NCI-H2107 treated with DMSO at 0.1 percent for 48 hours (cell line): ENCODE measurements at regions not wholly inside any gene's neighbourhood (a gene's known extent, or its start where the extent isn't known, plus 50 kb on each side); places are given as distances from the start of the nearest gene placed in this dataset.
"Not testable (repeated sequence)": the region's sequence is repeated elsewhere in the genome, so short reads cannot be mapped to it uniquely, and the experiment has no call there.

Experiments used
- DNase-seq: peaks from one replicate; lab custom pipeline; 2025; ENCODE audit not compliant: unreplicated experiment; lab: John Stamatoyannopoulos, UW

DNA sequence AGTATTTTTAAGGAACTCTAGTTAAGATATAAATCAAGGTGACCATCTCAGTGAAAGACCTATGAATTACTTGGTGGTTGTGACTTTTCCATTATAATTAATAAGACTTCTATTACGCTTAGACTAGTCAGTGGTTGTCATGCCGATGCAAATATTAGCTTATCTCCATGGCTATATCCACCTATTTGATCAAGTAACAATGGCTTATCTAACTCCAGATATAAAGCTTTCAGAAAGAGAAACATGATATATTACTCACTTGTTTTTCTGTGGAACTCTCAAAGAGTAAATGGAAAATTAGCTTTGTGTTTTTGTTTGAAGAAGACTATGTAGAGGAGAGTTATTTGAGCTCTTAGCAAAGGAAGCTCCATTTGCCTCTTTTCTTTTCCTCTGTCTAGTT is 323.8 kb upstream of the DCN start:
- DNase-seq = peak; percentile 41

DNA sequence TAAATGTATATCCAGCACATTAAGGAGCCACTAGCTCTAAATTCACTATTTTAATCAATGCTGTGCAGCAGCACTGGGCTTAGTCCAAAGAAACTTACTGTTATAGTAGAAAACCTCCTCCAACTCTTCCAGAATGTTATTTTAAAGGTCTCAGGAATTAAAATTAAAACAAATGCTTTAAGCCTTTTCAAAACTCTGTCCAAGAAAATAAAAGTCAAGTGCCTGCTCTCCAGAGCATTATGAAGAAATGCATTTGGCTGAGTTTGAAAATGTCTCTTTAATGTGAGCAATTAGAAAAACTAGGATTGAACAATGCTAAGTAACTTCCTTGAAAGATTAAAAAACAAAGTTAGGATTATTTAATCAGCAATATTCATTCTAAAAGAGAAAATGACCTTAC is 322.4 kb upstream of the DCN start:
- DNase-seq = no peak

GRCh38 chr12:91502208-91502607 is 319.6 kb upstream of the DCN start:
- DNase-seq = no peak

DNA sequence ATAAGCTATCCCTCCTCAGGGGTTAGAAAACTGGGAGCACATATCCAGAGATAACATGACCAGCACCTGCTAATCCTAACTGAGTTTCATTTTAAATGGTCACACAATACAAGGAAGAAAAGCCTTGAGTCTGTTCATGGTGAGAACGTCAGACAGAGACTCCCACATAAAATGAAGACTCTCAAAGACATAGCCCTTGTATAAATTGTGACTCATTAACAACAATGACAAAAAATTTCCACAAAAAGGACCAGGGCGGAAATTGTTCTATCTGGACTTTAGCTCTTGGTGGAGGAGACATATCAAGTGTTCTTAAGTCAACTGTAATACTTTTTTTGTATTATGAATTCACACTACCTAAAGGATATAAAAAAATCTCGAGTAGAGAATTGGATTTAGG is 313.7 kb upstream of the DCN start:
- DNase-seq = no peak

DNA sequence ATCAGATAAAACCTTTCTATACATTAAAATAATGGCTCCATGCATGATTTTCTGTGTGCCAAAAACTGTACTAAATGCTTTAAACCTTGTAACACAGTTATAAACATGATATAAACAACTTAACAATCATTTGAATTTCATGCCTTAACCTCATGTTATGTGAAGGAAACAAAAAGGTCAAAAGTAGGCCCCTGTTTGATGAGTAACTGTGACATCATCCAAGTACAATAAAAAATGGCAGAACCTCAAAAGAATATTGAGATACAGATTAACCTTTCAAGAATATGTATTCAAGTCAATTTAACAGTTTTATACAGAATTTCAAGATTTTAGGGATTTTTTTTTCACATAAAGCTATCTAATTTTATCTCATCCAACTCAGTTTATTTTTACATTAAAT is 310.7 kb upstream of the DCN start:
- no peak for DNase-seq

- DNase-seq = no peak
These were observed 310.0 kb upstream of the DCN start for GRCh38 chr12:91492648-91493047.

DNA sequence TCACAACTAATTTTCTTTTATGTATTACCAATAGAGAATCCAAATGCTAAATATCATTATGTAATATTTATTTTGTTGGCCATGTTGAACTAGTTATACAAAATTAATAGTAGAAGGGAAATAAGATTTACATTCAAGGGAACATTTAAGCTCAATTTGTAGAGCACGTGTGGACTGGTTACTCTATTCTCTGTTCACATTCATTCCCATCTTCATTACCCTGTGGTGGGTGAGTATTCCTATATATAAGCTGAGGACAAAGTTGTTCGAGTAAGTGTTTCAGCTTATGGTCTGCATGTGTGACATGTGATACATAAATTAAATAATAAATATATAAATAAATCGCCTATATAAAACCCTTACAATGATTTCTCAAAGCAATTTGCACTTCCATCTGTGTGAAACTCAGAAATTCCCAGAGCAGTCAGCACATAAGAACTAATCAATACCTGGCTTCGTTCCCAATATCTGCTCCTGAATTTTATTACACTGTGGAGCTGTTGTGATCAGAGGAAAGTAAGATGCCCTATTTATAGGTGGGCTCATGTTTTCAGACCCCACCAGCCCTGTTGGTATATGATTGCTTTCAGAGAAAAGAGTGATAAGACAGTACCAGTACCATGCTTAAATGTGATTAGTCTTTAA is 308.2 kb upstream of the DCN start:
- DNase-seq = no peak

DNA sequence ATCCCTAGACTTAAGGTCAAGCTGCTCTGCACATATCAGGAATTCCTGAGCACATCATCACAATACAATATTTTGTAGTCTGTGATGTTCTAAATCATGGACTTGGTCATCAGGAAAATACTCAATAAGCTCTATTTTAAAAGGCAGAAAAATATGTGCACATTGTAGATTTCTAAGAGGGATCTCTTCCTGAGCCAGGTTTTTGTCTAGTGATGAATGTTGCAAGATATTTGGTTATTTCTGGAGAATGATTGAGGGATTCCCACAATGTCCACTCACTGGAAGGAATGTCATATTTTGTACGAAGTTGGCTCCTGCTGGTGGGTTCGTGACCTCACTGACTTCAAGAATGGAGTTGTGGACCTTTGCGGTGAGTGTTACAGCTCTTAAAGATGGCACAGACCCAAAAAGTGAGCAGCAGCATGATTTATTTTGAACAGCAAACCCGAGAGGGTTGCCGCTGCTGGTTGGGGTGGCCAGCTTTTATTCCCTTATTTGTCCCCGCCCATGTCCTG is 300.9 kb upstream of the DCN start:
- no peak for DNase-seq

- DNase-seq = no peak
These were observed 299.6 kb upstream of the DCN start for GRCh38 chr12:91482231-91482630.

DNA sequence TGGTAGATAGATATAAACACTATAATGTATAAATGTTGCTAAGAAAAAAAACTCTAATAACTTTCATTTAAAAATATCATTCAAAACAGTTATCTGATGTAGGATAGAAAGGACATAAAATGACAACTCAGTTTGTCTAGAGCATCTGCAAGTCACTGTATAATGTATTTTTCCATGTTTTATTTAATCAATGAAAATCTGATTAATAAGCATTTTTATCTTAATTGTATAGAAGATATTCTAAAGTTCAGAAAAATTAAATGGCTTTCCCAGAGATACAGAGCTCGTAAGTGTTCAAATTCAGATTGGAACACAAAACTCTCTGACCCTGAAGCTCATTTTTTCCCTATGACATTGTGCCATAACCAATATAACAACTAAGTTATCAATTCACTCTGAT is 295.9 kb upstream of the DCN start:
- no peak for DNase-seq

GRCh38 chr12:91467686-91468085 is 285.1 kb upstream of the DCN start:
- DNase-seq = no peak

DNA sequence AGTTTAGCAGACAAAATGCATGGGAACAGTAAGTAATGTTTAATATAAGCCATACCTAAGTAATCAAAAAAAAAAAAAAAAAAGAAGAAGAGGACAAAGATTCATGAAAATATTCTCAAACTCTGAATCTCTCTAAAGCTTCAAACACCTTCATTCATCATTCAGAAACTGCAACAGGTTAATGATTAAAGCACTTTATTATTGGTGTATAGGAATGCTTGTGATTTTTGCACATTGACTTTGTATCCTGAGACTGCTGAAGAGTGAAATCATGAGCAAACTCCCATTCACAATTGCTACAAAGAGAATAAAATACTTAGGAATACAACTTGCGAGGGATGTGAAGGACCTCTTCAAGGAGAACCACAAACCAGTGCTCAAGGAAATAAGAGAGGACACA is 278.4 kb upstream of the DCN start:
- no peak for DNase-seq

GRCh38 chr12:91460469-91460868 is 277.9 kb upstream of the DCN start:
- no peak for DNase-seq

GRCh38 chr12:91455321-91455720 is 272.7 kb upstream of the DCN start:
- DNase-seq = no peak

DNA sequence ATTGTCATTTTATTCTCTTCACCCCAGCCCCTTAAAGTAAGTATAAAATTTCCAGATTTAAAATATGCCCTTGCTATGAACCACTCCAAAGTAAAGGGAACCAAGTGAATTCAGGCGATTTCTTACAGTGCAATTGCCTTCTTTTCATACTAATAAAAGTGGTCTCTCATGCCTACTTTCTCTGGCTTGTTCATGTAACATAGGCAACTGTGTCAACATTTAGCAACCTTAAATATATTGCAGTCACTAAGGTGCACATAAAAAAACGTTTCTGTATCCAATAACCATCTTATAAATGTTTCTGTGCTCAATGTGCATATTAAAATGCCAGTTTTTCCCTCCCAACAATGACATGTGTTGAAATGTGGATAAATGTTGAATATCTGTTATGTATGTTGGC is 271.6 kb upstream of the DCN start:
- no peak for DNase-seq

DNA sequence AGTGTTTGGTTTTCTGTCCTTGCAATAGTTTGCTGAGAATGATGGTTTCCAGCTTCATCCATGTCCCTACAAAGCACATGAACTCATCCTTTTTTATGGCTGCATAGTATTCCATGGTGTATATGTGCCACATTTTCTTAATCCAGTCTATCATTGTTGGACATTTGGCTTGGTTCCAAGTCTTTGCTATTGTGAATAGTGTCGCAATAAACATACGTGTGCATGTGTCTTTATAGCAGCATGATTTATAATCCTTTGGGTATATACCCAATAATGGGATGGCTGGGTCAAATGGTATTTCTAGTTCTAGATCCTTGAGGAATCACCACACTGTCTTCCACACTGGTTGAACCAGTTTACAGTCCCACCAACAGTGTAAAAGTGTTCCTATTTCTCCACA is 269.8 kb upstream of the DCN start:
- DNase-seq = not testable (repeated sequence)

DNA sequence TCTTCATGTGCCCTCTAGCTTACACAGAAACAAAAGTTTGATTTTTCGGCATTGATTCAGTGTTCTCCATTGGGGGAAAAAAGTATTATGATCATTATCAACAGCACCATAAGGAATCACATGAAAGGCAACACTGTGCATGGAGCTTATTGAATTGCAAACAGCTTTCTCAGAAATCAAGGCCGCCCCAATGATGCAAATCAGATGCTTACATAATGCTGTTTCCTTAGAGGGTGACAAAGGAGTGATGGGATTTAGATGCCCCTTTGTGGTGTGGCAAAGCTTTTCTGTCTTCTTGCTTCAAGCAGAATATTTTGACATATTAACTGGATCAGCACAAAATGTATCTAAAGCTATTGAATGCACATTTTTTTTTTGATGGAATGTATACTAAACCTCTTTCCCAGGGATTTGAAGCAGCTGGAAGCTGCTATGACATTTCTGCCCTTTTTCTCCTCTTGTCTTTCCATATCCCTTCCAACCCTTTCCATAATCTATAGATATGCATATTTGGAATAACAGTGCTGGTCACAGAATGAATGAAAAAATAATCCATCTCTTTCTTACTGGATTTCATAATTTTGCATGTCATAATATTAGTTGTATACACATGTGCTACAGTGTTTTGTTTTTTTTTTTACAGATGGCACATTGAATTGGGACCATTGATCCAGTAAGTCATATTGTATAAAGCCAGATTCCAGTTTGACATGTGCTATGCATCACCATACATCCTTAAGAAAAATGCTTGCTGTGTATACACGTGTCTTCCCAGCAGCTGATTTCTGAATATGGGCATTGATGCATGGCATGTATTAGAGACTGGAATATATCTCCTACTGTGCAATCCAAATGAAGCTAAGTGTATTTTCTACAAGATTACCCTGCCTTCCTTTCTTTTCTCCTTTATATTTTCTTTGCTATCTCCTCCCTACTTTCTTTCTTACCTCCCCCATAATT is 259.7 kb upstream of the DCN start:
- DNase-seq = no peak

DNA sequence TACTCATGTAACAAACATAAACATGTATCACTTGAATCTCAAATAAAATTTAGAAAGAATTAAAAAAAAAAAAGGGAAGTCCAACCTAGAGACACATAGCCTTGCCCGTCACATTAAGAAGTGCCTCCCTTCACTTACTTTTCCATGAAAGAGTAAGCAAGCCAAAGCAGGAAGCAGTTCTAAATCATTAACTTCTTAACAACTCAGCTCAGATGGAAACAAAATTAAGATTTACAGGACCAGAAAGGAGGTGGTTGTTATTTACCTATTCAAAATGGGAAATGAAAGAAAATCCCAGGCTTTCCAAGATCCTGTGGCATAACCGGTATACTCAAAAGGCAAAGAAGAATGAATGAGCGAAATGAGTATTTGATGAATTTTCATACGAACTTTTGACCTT is 258.6 kb upstream of the DCN start:
- no peak for DNase-seq

GRCh38 chr12:91434081-91434480 is 251.5 kb upstream of the DCN start:
- DNase-seq = no peak

DNA sequence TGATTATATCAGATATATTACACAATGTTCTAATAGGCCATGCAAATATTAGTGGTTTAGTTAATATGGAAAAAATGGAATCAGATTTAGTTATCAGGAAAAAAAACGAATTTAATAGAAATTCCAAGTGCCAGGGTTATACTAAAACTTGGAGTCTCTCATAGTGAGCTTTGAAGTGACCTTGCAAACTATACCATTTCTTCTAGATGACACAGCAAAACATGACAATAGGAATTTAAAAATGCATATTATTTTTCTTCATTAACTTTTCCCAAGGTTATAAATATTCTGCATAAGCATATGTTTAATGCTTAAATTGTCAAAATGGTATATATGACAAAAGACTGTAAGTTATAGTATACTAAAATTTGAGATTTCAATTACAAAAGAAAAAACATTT is 250.1 kb upstream of the DCN start:
- DNase-seq = no peak

GRCh38 chr12:91432089-91432488 is 249.5 kb upstream of the DCN start:
- DNase-seq = no peak

DNA sequence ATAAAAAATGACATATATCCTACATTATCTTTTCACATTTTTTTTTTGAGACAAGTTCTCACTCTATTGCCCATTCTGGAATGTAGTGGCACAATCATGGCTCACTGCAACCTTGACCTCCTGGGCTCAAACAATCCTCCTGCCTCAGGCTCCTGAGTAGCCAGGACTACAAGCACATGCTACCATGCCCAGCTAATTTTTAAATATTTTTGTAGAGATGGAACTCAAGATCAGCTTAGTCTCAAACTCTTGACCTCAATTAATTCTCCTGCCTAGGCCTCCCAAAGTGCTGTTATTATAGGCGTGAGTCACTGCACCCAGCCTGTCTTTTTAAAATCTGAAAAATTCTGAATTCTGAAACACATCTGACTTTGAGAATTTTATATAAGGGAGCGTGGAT is 241.9 kb upstream of the DCN start:
- no peak for DNase-seq
